GM12874 (cell line): ENCODE measurements at regions not wholly inside any gene's neighbourhood (a gene's known extent, or its start where the extent isn't known, plus 50 kb on each side); places are given as distances from the start of the nearest gene placed in this dataset.

Experiments used
- CTCF ChIP-seq: IDR thresholded peaks from 2 replicates; pipeline ENCODE4 v1.5.1; 2011; ENCODE audit warnings: low read depth, mild to moderate bottlenecking, control low read depth, low read length, moderate library complexity; ENCODE audit not compliant: insufficient read depth

- TF ChIP-seq CTCF: no peak
Measured at GRCh38 chr1:221138516-221138915, 259.3 kb downstream of the HLX start.

- TF ChIP-seq CTCF: no peak
Measured at GRCh38 chr1:221139991-221140390, 260.7 kb downstream of the HLX start.

- TF ChIP-seq CTCF: no peak
Measured at GRCh38 chr1:221141096-221141495, 261.9 kb downstream of the HLX start.

DNA sequence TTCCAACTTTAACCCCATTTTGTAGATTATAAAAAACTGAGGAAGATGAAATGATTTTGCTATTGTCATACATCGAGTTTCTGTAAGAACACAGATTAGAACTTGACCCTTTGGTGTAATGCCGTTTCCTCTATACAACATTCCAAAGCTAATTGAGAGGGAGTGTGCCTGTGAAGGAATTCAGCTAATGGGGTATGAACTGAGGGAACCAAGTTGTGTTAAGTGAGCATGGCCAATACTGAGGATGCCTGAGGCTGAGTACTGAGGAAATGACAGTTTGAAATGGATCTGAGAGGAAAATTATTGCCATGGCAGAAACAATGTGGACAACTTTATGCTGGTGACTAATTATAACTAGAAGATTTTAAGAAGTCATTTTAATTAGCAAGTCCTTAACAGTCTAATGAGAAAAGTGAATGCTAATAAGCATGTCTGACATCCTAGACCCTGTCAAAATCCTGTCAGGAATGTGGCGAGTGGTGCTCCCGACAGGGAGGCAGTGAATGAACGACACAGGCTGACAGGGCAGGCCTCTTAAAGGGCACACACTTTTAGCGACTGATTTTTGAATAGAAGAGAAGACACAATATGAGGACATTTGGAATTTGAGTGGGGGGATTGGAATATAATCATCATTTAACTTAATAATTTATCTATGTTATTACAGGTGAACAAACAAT lies 262.5 kb downstream of the HLX start:
- TF ChIP-seq CTCF: no peak

DNA sequence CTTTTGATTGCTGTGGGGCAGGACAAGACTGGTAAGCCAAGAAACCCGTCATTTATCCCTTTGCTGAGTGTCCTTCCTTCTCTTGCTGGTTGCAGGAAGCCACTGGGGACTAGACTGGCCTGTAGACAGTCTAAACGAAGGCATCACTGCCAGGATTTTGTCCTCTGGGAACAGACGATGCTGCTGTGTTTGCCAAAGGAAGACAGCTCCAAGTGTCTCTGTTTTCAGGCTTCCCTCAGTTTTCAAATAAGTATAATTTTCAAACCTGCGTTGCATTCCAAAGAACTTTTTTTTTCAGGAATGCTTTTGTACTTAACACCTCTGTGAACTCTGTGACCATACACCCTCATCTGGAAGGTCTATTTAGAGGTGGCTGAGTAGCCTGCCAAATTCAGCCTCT lies 269.4 kb downstream of the HLX start:
- no peak for TF ChIP-seq CTCF

DNA sequence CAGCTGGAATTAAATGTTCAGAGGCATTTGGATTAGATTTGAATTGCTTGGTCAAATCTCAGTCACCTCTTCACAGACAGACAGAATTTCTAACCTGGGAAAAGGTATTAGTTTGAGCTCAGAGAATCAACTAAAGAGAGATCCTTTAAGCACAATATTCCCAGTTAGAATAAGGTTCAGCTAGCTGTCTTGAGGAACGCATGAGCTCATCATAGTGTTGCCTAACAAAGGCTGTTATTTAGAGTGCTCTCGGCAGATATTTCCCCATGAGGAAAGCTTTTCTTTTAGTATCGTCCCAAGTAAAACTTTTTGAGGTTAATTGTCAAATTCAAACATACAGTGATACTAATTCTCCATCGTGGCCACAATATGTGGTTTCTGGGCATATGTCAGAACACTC lies 269.9 kb downstream of the HLX start:
- no peak for TF ChIP-seq CTCF

DNA sequence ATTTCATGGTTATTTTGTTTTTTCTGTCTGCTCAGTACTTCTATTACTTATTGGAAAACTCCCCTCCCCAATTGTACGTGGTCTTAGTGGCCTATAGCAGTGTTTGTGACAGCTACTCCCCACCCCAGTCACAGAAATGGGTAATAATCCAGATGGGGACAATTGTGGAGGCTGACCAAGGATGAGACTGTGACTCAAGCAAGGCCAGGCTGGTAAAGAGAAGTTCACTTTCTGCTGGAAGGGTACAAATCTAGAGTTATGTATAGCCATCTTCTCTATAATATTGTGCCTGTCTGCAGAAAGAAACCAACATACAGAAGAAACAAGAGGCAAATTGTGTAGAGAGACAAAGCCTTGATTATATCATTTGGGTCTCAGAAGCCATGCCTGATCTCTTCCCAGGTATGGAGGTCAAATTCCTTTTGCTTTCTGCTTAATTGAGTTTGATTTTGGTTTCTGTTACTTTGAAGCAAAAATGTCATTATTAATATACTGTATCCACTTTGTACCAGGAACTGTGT lies 270.4 kb downstream of the HLX start:
- TF ChIP-seq CTCF: no peak
